Gastrocnemius medialis (tissue), 4 donors: ENCODE measurements at regions not wholly inside any gene's neighbourhood (a gene's known extent, or its start where the extent isn't known, plus 50 kb on each side); places are given as distances from the start of the nearest gene placed in this dataset.

Source experiments
- ATAC-seq, 2 donors: fragments of 150-250 bp; one replicate each; pipeline ENCODE4 v1.9.1; 2016
- DNase-seq, 2 donors: peaks; one replicate each; pipeline ENCODE4 v3.0.0-alpha.2; 2019
- H3K27ac ChIP-seq, 4 donors: fragments of 200-600 bp; sonication (generic); 1 replicate in 1 of 4; 2 replicates in 3 of 4; pipeline ENCODE4 v1.5.1; 2016 to 2018; ENCODE audit warnings: mild to moderate bottlenecking in 2 of 4, moderate library complexity in 1 of 4
- H3K27me3 ChIP-seq, 3 donors: fragments of 200-600 bp; sonication (generic) in 2 of 3; 1 replicate in 1 of 3; 2 replicates in 2 of 3; pipeline versions ENCODE4 v1.5.1 to v1.6.0; 2016 to 2019; ENCODE audit warnings: mild to moderate bottlenecking in 1 of 3, moderate library complexity in 1 of 3
- H3K36me3 ChIP-seq, 2 donors: fragments of 200-600 bp; sonication (generic) in 1 of 2; one replicate each; pipeline ENCODE4 v1.5.1; 2017 to 2018
- H3K4me1 ChIP-seq, 2 donors: fragments of 200-600 bp; sonication (generic) in 1 of 2; one replicate each; pipeline ENCODE4 v1.5.1; 2016 to 2017; ENCODE audit warnings: mild to moderate bottlenecking in 2 of 2
- H3K4me3 ChIP-seq, 4 donors: fragments of 200-600 bp; sonication (generic) in 3 of 4; 1 replicate in 1 of 4; 2 replicates in 3 of 4; pipeline ENCODE4 v1.5.1; 2016 to 2019; ENCODE audit warnings: mild to moderate bottlenecking in 2 of 4
- H3K9me3 ChIP-seq, 3 donors: fragments of 200-600 bp; sonication (generic) in 2 of 3; 1 replicate in 1 of 3; 2 replicates in 2 of 3; pipeline ENCODE4 v1.5.1; 2016 to 2019
- CTCF ChIP-seq, 5 experiments: fragments of 450-650 bp in 3 of 5; fragments of 200-600 bp in 2 of 5; sonication (generic) in 2 of 5; IDR thresholded peaks in 4 of 5; conservative IDR thresholded peaks in 1 of 5; 1 replicate in 4 of 5; 2 replicates in 1 of 5; pipeline ENCODE4 v1.5.1; 2016 to 2019; ENCODE audit warnings: antibody characterized with exemption in 5 of 5, mild to moderate bottlenecking in 3 of 5, moderate library complexity in 3 of 5
- POLR2A ChIP-seq, 2 donors: fragments of 450-650 bp; IDR thresholded peaks; one replicate each; pipeline ENCODE4 v1.6.1; 2017; ENCODE audit warnings: antibody characterized with exemption in 2 of 2, mild to moderate bottlenecking in 2 of 2, moderate library complexity in 2 of 2
- in situ Hi-C, 4 donors: fragments of 200-750 bp; cut with MboI; loops; one replicate each; pipeline versions ENCODE4 v1.15.0 to v1.8.0; 2017; ENCODE audit warnings: low sequenced_read_pairs in 4 of 4
- intact Hi-C: fragments of 100-400 bp; cut with DNase I; formaldehyde crosslinking; loops from one replicate; pipeline ENCODE4 v1.15.1; 2023; ENCODE audit warnings: low total_unique reads

DNA sequence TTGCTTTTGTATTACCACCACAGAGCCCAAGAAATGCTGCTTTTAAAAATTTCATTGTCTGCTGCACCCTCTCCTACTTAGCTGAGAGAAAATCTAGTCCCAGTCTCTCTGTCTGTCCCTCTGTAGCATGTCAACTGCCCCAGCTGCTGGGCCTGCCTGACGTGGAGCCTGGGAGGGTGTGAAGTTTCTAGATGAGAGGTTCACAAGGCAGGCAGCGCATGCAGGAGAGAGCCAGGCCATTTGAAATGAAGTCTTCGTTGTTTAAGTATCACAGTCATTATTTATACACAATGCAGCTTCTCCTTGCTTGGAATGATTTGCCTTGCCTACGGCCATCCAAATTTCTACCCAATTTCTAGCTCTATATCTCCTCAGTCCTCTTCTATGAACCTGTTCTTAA lies 306.8 kb upstream of the PLXNA2 start:
- TF ChIP-seq POLR2A (IDR thresholded peaks at IDR 0.05) (no peak), CTCF (IDR thresholded peaks at IDR 0.05 in 4 of 5, conservative IDR thresholded peaks at IDR 0.05 in 1 of 5) (no peak)

DNA sequence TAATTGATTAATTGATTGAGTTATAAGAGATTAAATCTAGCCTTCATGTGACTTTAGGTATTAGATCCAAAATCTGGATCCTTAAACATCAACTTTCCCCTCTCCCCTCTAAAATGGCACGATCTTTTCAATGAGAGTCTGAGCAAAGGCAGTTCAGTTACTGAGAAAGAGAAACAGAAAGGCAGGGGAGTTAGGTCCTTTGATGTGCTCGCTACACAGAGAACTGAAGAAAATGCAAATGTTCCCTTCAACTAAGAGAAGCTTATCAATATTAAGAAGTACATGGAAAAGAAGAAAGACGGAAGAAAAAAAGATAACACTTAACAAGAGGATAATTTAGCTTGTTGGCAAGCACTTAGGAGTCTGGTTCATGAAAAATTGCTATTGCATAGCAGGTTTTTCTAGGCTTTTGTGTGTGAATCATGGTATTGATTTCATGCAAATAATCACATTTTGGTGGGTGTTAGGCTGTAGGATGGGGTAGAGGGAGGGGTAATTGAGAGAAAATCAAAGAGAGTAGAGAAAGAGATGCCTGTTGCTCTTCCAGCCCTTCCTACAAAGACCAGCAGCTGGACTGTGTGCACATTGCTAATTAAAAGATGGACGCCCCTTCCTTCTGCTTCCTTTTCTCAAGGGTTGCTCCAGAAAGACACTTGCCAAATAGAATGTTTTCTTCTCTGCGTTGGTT lies 307.6 kb upstream of the PLXNA2 start:
- H3K9me3 ChIP-seq = no peaks in the 10 kb centered on the region
- no peaks in the 10 kb centered on the region for H3K36me3 ChIP-seq
- ATAC-seq (no peak), DNase-seq (no peak)
- in situ Hi-C loops = no loop called here
- H3K4me3 ChIP-seq = no peak overlapping the region
- H3K27me3 ChIP-seq = no peaks in the 10 kb centered on the region
- no peak for TF ChIP-seq POLR2A (IDR thresholded peaks at IDR 0.05)
- no peak for TF ChIP-seq CTCF (IDR thresholded peaks at IDR 0.05 in 4 of 5, conservative IDR thresholded peaks at IDR 0.05 in 1 of 5)
- no peaks in the 10 kb centered on the region for H3K4me1 ChIP-seq
- intact Hi-C loops = no loop called here
- no peak overlapping the region for H3K27ac ChIP-seq

More for the DNA sequence above, 306.8 kb upstream of the PLXNA2 start:
- no peaks in the 10 kb centered on the region for H3K27me3 ChIP-seq
- H3K27ac ChIP-seq = no peak overlapping the region
- no peak overlapping the region for H3K4me3 ChIP-seq
- no peaks in the 10 kb centered on the region for H3K9me3 ChIP-seq
- no peaks in the 10 kb centered on the region for H3K36me3 ChIP-seq
- DNase-seq (no peak), ATAC-seq (no peak)
- intact Hi-C loops = no loop called here
- no peaks in the 10 kb centered on the region for H3K4me1 ChIP-seq
- in situ Hi-C loops = no loop called here

GRCh38 chr1:208552928-208553327 lies 308.7 kb upstream of the PLXNA2 start:
- H3K9me3 ChIP-seq = no peaks in the 10 kb centered on the region
- ATAC-seq (no peak), DNase-seq (no peak)
- no peak overlapping the region for H3K27ac ChIP-seq
- intact Hi-C loops = no loop called here
- no peaks in the 10 kb centered on the region for H3K4me1 ChIP-seq
- in situ Hi-C loops = no loop called here
- no peak for TF ChIP-seq POLR2A (IDR thresholded peaks at IDR 0.05)
- no peak for TF ChIP-seq CTCF (IDR thresholded peaks at IDR 0.05 in 4 of 5, conservative IDR thresholded peaks at IDR 0.05 in 1 of 5)
- no peaks in the 10 kb centered on the region for H3K36me3 ChIP-seq
- no peak overlapping the region for H3K4me3 ChIP-seq
- H3K27me3 ChIP-seq = no peaks in the 10 kb centered on the region

DNA sequence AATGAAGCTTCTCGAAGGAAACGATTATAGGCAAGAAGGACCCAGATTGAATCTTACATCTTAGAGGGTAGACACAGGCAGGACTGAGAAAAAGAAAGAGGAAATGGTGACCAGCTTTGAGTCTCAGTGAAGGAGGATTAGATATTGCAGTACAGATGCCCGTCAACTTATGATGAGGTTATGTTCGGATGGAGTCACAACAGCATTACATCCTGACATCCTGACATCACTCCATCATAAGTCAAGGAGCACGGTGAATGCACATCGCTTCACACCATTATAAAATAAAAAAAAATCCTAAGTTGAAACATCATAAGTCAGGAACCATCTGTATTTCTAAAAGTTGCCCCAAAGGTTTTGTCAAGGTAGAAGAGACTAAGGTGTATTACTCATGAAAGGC lies 312.3 kb upstream of the PLXNA2 start:
- TF ChIP-seq CTCF (IDR thresholded peaks at IDR 0.05 in 4 of 5, conservative IDR thresholded peaks at IDR 0.05 in 1 of 5) = no peak
- TF ChIP-seq POLR2A (IDR thresholded peaks at IDR 0.05) = no peak
- Histone ChIP-seq H3K4me3 (no peak overlapping the region), H3K4me1 (no peaks in the 10 kb centered on the region), H3K9me3 (no peaks in the 10 kb centered on the region), H3K27me3 (no peaks in the 10 kb centered on the region), H3K36me3 (no peaks in the 10 kb centered on the region), H3K27ac (no peak overlapping the region)
- ATAC-seq = no peak
- intact Hi-C loops (no loop called here), in situ Hi-C loops (no loop called here)
- DNase-seq = no peak
